ENCODE measurements at regions not wholly inside any gene's neighbourhood (a gene's known extent, or its start where the extent isn't known, plus 50 kb on each side); places are given as distances from the start of the nearest gene placed in this dataset.

DNA sequence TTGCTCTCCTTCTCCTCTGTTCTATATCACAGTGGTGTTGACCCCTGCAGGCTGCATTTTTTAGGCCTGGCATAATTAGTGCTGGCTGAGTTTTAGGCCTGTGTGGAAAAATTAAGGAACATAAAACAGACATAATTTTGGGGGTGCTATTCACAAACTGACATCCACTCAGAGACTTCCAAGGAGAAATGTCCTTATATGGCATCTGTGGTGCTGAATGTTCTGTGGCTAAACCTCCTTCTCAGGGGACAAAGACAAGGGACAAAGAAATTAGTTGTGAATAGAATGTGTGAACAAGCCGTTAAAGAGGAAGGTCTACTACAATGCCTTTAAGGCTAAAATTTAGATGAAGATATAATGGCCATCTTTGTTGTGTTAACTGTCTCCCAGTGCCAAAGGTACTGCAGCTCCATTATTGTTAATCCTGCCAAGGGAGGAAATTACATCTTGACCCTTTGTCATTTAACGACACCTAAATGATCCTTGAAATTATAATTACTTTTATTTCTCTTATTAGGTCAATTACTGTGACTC is 870.0 kb upstream of the CHAC2 start:
- no peak for DNase-seq
- Histone ChIP-seq H4K20me1 (ENCODE audit: insufficient read depth) (no peaks in the 10 kb centered on the region), H3K4me1 (ENCODE audit: insufficient read depth) (no peaks in the 10 kb centered on the region), H3K9me2 (ENCODE audit: insufficient read depth) (no peaks in the 10 kb centered on the region), H3K9ac (no peak overlapping the region), H3K79me2 (ENCODE audit: insufficient read depth) (no peaks in the 10 kb centered on the region), H3K9me3 (ENCODE audit: low read depth) (no peaks in the 10 kb centered on the region), H3K36me3 (ENCODE audit: low read depth) (no peaks in the 10 kb centered on the region), H3F3A (ENCODE audit: insufficient read depth) (no peaks in the 10 kb centered on the region), H2AFZ (no peak overlapping the region), H3K27me3 (replicated peaks; ENCODE audit: insufficient read depth) (no peaks in the 10 kb centered on the region), H3K4me2 (ENCODE audit: unreplicated experiment) (no peak overlapping the region), H3K4me3 (no peak overlapping the region), H3K27ac (no peak overlapping the region)
- in situ Hi-C loops (cut with MboI): no loop called here
- 22 to 27% methylated on average over 2 of the region's 2 CpGs for WGBS, 2 experiments (ENCODE audit: low coverage in 1 of 2, low lambda C conversion rate in 2 of 2, missing lambda C conversion rate in 2 of 2)
- TF ChIP-seq EZH2phosphoT487 (IDR thresholded peaks at IDR 0.05; ENCODE audit: insufficient read depth, low read depth): no peak
- no peak for TF ChIP-seq EZH2 (IDR thresholded peaks at IDR 0.05; ENCODE audit: insufficient read depth, poor library complexity, severe bottlenecking)

DNA sequence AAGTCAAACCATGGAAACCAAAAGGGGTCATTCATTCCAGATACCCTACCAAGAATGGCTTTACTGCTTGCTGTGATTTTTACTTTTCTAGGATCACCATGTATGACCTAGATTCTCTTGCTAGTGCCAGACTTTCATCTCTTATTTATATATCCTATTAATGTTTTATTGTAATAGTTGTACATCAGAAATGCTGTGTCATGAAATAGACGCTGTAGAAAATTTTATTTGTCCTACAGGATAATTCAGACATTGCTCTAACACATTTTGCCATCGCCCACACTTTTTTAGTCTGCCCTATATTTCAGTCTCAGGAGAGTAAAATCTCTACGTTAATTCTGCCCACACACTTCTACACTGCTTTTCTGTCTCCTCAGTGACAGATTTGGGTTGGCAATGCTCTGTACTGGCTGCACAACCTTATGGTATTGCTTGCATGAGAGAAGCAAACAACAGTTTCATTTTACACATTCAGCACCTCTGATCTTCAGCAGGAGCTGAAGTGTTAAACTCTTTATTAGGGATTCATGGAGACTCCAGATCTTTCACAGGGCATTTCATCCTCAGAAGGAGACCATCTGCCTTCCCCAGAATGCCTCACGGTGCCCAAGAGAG is 871.8 kb upstream of the CHAC2 start:
- Histone ChIP-seq H3K9me3 (ENCODE audit: low read depth) (no peaks in the 10 kb centered on the region), H3K4me2 (ENCODE audit: unreplicated experiment) (no peak overlapping the region), H2AFZ (no peak overlapping the region), H3K9me2 (ENCODE audit: insufficient read depth) (no peaks in the 10 kb centered on the region), H3K4me1 (ENCODE audit: insufficient read depth) (no peaks in the 10 kb centered on the region), H3K36me3 (ENCODE audit: low read depth) (no peaks in the 10 kb centered on the region), H3F3A (ENCODE audit: insufficient read depth) (no peaks in the 10 kb centered on the region), H3K4me3 (no peak overlapping the region), H3K27ac (no peak overlapping the region), H3K79me2 (ENCODE audit: insufficient read depth) (no peaks in the 10 kb centered on the region), H3K27me3 (replicated peaks; ENCODE audit: insufficient read depth) (no peaks in the 10 kb centered on the region), H3K9ac (no peak overlapping the region), H4K20me1 (ENCODE audit: insufficient read depth) (no peaks in the 10 kb centered on the region)
- in situ Hi-C loops (cut with MboI): no loop called here
- TF ChIP-seq EZH2 (IDR thresholded peaks at IDR 0.05; ENCODE audit: insufficient read depth, poor library complexity, severe bottlenecking): no peak
- no peak for TF ChIP-seq EZH2phosphoT487 (IDR thresholded peaks at IDR 0.05; ENCODE audit: insufficient read depth, low read depth)
- no peak for DNase-seq
- 15 to 23% methylated on average over 4 of the region's 4 CpGs for WGBS, 2 experiments (ENCODE audit: low coverage in 1 of 2, low lambda C conversion rate in 2 of 2, missing lambda C conversion rate in 2 of 2)

DNA sequence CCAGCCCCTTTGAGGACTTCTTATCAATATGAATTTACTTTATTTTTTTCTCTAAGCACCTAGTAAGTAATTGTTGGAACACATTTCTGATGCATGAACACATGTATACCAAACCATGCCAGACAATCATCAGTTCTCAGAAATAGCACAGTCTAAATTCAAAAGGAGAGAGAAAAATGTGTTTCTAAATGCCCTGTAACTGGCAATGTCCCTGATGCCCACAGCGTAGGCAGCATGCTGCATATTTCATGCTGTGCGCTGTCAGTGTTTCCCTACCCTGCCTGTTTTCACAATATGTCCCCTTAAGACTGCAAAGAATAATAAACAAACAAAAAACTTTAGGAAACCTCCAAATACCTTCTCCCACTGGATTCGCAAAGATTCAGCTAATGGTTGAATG is 881.0 kb upstream of the CHAC2 start:
- Histone ChIP-seq H3K4me3 (no peak overlapping the region), H4K20me1 (ENCODE audit: insufficient read depth) (no peaks in the 10 kb centered on the region), H3K4me1 (ENCODE audit: insufficient read depth) (no peaks in the 10 kb centered on the region), H3K27ac (no peak overlapping the region), H3K9me2 (ENCODE audit: insufficient read depth) (no peaks in the 10 kb centered on the region), H3K4me2 (ENCODE audit: unreplicated experiment) (no peak overlapping the region), H3K27me3 (replicated peaks; ENCODE audit: insufficient read depth) (no peaks in the 10 kb centered on the region), H3K9ac (no peak overlapping the region), H3F3A (ENCODE audit: insufficient read depth) (no peaks in the 10 kb centered on the region), H3K36me3 (ENCODE audit: low read depth) (no peaks in the 10 kb centered on the region), H2AFZ (no peak overlapping the region), H3K9me3 (ENCODE audit: low read depth) (no peaks in the 10 kb centered on the region), H3K79me2 (ENCODE audit: insufficient read depth) (no peaks in the 10 kb centered on the region)
- no peak for DNase-seq
- TF ChIP-seq EZH2phosphoT487 (IDR thresholded peaks at IDR 0.05; ENCODE audit: insufficient read depth, low read depth) (no peak), EZH2 (IDR thresholded peaks at IDR 0.05; ENCODE audit: insufficient read depth, poor library complexity, severe bottlenecking) (no peak)
- in situ Hi-C loops (cut with MboI): no loop called here
- 49 to 51% methylated on average over 3 of the region's 3 CpGs for WGBS, 2 experiments (ENCODE audit: low coverage in 1 of 2, low lambda C conversion rate in 2 of 2, missing lambda C conversion rate in 2 of 2)

DNA sequence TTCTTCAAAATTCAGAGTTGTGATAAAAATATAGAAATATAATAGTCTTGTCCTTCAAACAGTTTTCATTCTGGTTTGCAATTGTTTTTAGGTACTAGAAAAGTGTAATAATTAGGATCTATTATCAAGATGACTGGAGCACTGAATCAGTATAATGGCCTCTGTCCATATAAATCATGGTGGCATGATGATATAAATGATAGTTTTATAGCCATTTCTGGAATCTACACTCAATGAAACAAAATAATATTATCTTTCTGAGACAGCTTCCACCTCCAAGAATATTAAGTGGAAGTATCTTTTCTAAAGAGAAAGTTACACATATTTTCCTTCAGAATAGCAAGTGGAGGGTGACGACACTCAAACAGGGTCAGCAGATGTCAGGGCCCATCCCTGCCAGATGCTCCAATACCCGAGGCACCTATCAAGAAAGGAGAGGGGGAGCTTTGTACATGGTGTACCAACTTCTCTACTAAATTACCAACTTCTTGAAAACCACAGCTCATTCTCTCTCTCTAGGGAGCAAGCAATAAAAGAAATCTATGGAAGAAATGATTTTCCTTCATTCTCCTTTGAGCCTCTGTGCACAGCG is 882.7 kb upstream of the CHAC2 start:
- 10 to 16% methylated on average over 3 of the region's 3 CpGs for WGBS, 2 experiments (ENCODE audit: low coverage in 1 of 2, low lambda C conversion rate in 2 of 2, missing lambda C conversion rate in 2 of 2)
- no peak for DNase-seq
- H4K20me1 ChIP-seq (ENCODE audit: insufficient read depth): no peaks in the 10 kb centered on the region
- in situ Hi-C loops (cut with MboI): no loop called here
- H3K36me3 ChIP-seq (ENCODE audit: low read depth): no peaks in the 10 kb centered on the region
- no peak overlapping the region for H3K27ac ChIP-seq
- H3K9me2 ChIP-seq (ENCODE audit: insufficient read depth): no peaks in the 10 kb centered on the region
- H3F3A ChIP-seq (ENCODE audit: insufficient read depth): no peaks in the 10 kb centered on the region
- no peak overlapping the region for H3K4me2 ChIP-seq (ENCODE audit: unreplicated experiment)
- no peaks in the 10 kb centered on the region for H3K27me3 ChIP-seq (replicated peaks; ENCODE audit: insufficient read depth)
- H3K4me1 ChIP-seq (ENCODE audit: insufficient read depth): no peaks in the 10 kb centered on the region
- no peaks in the 10 kb centered on the region for H3K79me2 ChIP-seq (ENCODE audit: insufficient read depth)
- no peaks in the 10 kb centered on the region for H3K9me3 ChIP-seq (ENCODE audit: low read depth)
- H3K4me3 ChIP-seq: no peak overlapping the region
- TF ChIP-seq EZH2phosphoT487 (IDR thresholded peaks at IDR 0.05; ENCODE audit: insufficient read depth, low read depth): no peak
- H2AFZ ChIP-seq: no peak overlapping the region
- H3K9ac ChIP-seq: no peak overlapping the region

All from GM23248 (cell line).